LNCAP (cell line): ENCODE measurements at regions not wholly inside any gene's neighbourhood (a gene's known extent, or its start where the extent isn't known, plus 50 kb on each side); places are given as distances from the start of the nearest gene placed in this dataset.

Experiments
- TF ChIP-seq, protein P1 (sequence below): fragments of 450-650 bp; IDR thresholded peaks from 2 replicates; pipeline ENCODE4 v1.5.1; 2017; ENCODE audit warnings: mild to moderate bottlenecking

DNA sequence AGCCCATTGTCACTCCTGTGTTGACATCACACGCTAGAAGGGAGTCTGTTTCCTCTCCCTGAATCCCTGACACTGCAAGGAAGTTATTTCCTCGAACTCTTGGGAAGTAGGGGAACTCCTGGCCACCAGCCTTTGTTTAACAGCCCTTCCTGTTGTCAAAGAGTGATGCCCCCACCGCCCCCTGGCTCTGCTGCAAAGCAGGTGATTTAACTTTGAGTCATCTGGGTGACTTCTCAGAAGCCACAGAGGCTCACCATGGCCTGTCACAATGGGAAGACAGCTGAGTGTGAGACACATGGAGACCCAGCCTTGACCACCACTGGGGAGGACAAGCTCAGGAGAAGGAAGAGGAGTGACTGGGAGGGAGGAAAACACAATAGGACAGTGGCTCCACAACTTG, 182.8 kb downstream of the PSMG1 start:
- TF ChIP-seq, protein P1, sequence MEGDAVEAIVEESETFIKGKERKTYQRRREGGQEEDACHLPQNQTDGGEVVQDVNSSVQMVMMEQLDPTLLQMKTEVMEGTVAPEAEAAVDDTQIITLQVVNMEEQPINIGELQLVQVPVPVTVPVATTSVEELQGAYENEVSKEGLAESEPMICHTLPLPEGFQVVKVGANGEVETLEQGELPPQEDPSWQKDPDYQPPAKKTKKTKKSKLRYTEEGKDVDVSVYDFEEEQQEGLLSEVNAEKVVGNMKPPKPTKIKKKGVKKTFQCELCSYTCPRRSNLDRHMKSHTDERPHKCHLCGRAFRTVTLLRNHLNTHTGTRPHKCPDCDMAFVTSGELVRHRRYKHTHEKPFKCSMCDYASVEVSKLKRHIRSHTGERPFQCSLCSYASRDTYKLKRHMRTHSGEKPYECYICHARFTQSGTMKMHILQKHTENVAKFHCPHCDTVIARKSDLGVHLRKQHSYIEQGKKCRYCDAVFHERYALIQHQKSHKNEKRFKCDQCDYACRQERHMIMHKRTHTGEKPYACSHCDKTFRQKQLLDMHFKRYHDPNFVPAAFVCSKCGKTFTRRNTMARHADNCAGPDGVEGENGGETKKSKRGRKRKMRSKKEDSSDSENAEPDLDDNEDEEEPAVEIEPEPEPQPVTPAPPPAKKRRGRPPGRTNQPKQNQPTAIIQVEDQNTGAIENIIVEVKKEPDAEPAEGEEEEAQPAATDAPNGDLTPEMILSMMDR = no peak

DNA sequence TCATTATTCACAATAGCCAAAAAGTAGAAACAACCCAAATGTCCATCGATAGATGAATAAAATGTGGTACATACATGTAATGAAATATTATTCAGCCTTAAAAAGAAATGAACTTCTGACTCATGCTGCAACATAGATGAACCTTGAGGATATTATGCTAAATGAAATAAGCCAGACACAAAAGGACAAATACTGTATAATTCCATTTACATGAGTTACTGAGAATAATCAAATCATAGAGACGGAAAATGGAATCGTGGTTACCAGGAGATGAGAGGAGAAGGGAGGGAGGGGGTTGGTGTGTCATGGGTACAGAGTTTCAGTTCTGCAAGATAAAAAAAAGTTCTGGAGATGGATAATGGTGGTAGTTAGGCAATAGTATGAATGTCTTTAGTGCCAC, 184.1 kb downstream of the PSMG1 start:
- TF ChIP-seq, protein P1 = no peak

DNA sequence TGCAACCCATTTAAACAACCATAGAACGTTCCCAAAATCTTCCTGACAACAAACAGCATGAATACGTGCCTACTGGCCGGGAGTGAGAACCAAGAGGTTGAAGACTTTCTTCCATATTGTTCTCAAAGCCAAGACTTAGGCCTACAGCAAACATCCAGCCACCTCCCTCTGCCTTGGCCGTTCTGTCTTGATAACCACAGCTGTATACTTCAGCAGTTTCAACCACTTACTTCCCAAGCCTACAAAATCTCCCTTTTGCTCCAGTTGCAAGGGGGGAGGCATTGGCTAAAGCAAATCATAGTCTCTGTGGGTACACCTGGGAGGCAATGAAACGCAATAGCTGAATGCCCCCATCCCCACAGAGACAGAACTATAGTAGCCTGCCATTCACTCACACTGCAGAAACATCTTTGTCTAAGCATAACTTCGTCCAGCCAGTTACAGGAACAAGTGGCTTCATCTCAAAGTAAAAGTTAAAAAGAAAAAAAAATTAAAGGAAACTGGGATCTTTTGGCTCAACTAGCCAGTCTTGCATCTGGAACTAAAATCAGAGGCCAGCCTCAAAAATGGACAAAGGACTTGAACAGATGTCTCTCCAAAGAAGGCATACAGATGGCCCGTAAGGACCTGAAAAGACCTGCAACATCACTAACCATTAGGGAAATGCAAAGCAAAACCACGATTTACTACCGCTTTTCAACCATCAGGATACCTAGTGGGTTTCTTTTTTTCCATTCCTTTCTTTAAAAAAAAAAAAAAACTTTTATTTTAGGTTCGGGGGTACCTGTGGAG, 186.0 kb downstream of the PSMG1 start:
- TF ChIP-seq, protein P1 = no peak

DNA sequence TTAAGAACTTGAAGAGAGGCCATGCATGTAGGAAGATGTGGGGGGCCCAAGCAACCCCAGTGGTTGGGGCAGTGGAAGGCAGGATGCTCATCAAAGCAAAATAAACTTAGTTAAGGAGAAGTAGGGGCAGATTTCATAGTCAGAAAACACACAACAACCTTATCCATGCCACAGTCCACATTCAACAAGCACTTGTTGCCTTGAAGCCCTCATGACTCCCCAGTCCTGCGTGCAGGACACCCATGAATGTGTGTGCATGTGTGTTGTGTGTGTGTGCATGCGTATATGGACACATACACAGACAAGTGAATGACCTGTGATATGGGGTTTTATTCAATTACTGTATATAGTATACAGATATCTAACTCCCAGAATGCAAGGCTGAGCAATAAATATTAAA, 186.9 kb downstream of the PSMG1 start:
- TF ChIP-seq, protein P1 = no peak

DNA sequence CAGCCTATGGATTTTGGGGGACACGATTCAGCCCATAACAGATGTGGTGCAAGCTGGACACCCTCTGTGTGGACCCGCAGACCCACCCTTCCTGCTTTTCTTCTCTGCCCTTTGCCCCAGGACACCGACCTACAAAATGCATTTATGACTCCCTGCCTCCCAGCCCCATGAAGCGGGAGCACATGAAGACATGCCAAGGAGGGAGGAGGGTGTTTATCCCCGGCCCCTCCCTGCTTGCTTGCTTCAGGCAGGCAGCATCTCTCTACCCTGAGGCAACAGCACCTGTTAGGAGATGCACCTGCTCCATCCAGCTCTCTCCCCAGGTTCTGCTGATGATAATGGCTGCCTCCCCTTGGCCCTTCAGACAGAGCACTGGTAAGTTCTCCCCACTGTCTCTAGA, 187.5 kb downstream of the PSMG1 start:
- TF ChIP-seq, protein P1 = no peak

DNA sequence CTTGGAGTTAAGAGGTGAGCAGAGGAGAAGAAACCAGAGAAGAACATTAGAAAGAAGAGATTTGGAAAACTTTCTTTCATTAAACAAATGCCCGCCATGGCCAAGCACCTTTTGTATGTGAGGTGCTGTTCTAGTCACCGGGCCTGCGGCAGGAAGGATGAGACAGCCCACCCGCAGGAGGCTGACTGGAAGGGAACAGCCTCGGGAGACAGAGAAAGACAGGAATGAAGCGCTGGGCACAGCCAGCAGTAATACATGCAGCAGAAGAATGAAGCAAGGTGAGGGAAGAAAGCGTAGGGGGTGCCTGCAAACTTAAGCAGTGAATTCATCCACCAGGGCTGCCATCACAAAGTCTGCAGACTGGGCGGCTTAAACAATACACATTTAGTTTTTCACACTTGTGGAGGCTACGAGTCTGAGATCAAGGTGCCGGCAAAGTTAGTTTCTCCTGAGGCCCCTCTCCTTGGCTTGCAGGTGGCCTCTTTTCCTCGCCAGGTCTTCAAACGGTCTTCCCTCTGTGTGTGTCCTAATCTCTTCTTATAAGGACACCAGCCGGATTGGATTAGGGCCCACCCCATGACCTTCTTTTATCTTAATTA, 188.1 kb downstream of the PSMG1 start:
- TF ChIP-seq, protein P1 = no peak

DNA sequence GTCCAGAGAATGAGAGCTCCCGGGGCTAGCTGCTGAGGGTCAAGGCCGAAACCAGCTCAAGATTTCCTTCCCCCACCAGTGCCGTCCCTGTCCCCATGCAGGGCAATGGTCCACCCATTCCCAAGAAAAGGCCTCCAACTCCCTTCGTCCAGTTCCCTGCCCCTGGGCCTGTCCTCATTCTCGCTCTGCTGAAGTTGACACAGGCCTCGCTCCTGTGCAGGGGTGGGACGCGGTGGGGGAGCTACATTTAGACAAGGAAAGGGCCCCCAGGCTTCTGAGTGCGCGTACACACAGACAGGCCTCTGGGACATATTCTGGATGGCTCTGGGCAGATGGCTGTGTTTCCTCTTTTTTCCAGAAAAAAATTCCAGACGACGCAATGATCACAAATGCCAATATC, 188.3 kb downstream of the ETS2 start:
- TF ChIP-seq, protein P1 = no peak
